ENCODE measurements at regions not wholly inside any gene's neighbourhood (a gene's known extent, or its start where the extent isn't known, plus 50 kb on each side); places are given as distances from the start of the nearest gene placed in this dataset.

DNA sequence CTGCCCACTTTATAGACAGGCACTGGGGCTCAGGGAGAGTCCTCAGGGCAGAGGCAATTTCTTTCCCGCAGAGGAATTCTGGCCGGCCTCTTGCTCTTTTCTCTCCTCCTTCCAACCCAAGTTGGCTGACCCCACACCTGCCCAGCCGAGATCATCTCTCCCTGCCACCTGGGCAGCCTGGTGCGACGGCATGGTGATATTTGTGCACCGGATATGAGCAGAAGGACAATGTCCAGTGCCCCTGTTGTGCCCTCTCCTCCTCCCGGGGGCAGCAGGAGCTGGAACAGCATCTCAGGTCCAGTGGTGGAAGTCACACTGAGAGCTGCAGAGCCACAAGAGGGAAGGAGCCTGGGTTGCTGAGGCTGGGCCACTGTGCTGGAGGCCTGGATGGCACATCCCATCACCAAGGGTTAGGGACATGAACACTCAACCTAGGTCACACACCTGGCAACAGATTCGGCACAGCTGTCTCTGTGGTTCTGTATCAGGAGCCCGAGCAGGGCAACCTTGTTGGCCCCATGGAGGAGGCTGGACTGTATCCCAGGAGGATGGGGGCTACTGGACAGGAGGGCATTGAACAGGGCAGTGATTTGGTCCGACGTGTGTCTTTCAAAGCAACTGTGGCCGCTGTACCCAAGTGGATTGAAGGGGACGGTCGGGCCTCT is 57.7 kb upstream of the DIO3 start:
- no peaks in the 10 kb centered on the region for H3K36me3 ChIP-seq (ENCODE audit: insufficient read depth, low read length)
- H3K9ac ChIP-seq (ENCODE audit: low read length) = no peak overlapping the region
- no peaks in the 10 kb centered on the region for H3K9me3 ChIP-seq (ENCODE audit: low read length)
- no peaks in the 10 kb centered on the region for H3K4me1 ChIP-seq (ENCODE audit: insufficient read depth, low read length)
- no peak overlapping the region for H3K4me3 ChIP-seq (ENCODE audit: low read depth in 1 of 2, low read length in 2 of 2)
- H3K27me3 ChIP-seq (ENCODE audit: control insufficient read depth in 1 of 2, insufficient read depth in 2 of 2, low read length in 2 of 2) = no peaks in the 10 kb centered on the region
- H3K27ac ChIP-seq (ENCODE audit: low read depth, low read length) = no peak overlapping the region

DNA sequence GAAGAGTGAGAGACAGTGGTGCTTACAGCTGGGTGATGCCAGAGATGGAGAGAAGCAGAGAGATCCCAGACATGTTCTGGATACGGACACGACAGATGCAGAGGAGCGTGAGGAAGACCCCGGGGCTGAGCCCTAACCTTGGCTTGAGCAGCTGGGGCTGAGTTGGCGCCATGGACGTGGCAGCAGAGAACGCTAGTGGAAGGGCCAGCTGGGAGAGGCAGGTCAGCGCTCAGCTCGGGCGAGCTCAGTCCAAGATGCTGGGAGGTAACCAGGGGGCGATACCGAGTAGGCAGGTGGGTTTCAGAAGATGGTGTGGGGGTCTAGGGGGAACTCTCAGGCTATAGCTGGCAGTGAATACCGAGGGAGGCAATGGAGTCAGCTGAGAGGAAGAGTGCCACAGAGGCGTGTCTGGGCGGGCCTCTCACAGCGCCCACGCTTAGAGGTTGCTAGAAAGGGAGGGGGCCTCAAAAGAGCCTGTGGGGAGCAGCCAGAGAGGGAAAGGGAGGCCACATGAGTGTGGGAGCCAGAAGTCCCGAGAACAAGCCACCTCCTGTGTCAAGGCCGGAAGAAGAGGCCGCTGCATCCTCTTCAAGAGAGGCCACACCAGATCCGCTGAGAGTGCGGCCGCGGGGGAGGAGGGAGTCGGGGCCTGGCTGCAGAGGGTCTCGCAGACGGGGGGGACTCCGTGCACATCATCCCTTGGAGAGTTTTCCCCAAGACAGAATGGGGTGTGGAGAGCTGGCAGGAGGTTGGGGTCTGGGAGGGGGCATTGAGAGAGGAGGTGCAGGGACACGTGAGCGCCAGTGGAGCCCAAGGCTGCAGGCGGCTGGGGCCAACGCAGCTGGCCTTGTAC is 57.0 kb upstream of the DIO3 start:
- H3K36me3 ChIP-seq (ENCODE audit: insufficient read depth, low read length) = no peaks in the 10 kb centered on the region
- H3K27ac ChIP-seq (ENCODE audit: low read depth, low read length) = no peak overlapping the region
- H3K4me3 ChIP-seq (ENCODE audit: low read depth in 1 of 2, low read length in 2 of 2) = no peak overlapping the region
- H3K27me3 ChIP-seq (ENCODE audit: control insufficient read depth in 1 of 2, insufficient read depth in 2 of 2, low read length in 2 of 2) = no peaks in the 10 kb centered on the region
- H3K9ac ChIP-seq (ENCODE audit: low read length) = no peak overlapping the region
- no peaks in the 10 kb centered on the region for H3K4me1 ChIP-seq (ENCODE audit: insufficient read depth, low read length)
- H3K9me3 ChIP-seq (ENCODE audit: low read length) = no peaks in the 10 kb centered on the region

- Histone ChIP-seq H3K9ac (ENCODE audit: low read length) (no peak overlapping the region), H3K4me1 (ENCODE audit: insufficient read depth, low read length) (no peaks in the 10 kb centered on the region), H3K27me3 (ENCODE audit: control insufficient read depth in 1 of 2, insufficient read depth in 2 of 2, low read length in 2 of 2) (no peaks in the 10 kb centered on the region), H3K4me3 (ENCODE audit: low read depth in 1 of 2, low read length in 2 of 2) (no peak overlapping the region), H3K36me3 (ENCODE audit: insufficient read depth, low read length) (no peaks in the 10 kb centered on the region), H3K9me3 (ENCODE audit: low read length) (no peaks in the 10 kb centered on the region), H3K27ac (ENCODE audit: low read depth, low read length) (no peak overlapping the region)
These were observed 55.9 kb upstream of the DIO3 start for GRCh38 chr14:101505236-101505970.

GRCh38 chr14:101506211-101506925 is 54.9 kb upstream of the DIO3 start:
- Histone ChIP-seq H3K9ac (ENCODE audit: low read length) (no peak overlapping the region), H3K4me1 (ENCODE audit: insufficient read depth, low read length) (no peaks in the 10 kb centered on the region), H3K36me3 (ENCODE audit: insufficient read depth, low read length) (no peaks in the 10 kb centered on the region), H3K9me3 (ENCODE audit: low read length) (no peaks in the 10 kb centered on the region), H3K4me3 (ENCODE audit: low read depth in 1 of 2, low read length in 2 of 2) (no peak overlapping the region), H3K27ac (ENCODE audit: low read depth, low read length) (no peak overlapping the region), H3K27me3 (ENCODE audit: control insufficient read depth in 1 of 2, insufficient read depth in 2 of 2, low read length in 2 of 2) (no peaks in the 10 kb centered on the region)

GRCh38 chr14:101506926-101507835 is 54.1 kb upstream of the DIO3 start:
- no peaks in the 10 kb centered on the region for H3K9me3 ChIP-seq (ENCODE audit: low read length)
- no peak overlapping the region for H3K4me3 ChIP-seq (ENCODE audit: low read depth in 1 of 2, low read length in 2 of 2)
- no peaks in the 10 kb centered on the region for H3K36me3 ChIP-seq (ENCODE audit: insufficient read depth, low read length)
- H3K27me3 ChIP-seq (ENCODE audit: control insufficient read depth in 1 of 2, insufficient read depth in 2 of 2, low read length in 2 of 2) = no peaks in the 10 kb centered on the region
- H3K27ac ChIP-seq (ENCODE audit: low read depth, low read length) = no peak overlapping the region
- H3K4me1 ChIP-seq (ENCODE audit: insufficient read depth, low read length) = no peaks in the 10 kb centered on the region
- no peak overlapping the region for H3K9ac ChIP-seq (ENCODE audit: low read length)

GRCh38 chr14:101507836-101508150 is 53.5 kb upstream of the DIO3 start:
- Histone ChIP-seq H3K9ac (ENCODE audit: low read length) (no peak overlapping the region), H3K27ac (ENCODE audit: low read depth, low read length) (no peak overlapping the region), H3K27me3 (ENCODE audit: control insufficient read depth in 1 of 2, insufficient read depth in 2 of 2, low read length in 2 of 2) (no peaks in the 10 kb centered on the region), H3K9me3 (ENCODE audit: low read length) (no peaks in the 10 kb centered on the region), H3K4me3 (ENCODE audit: low read depth in 1 of 2, low read length in 2 of 2) (no peak overlapping the region), H3K36me3 (ENCODE audit: insufficient read depth, low read length) (no peaks in the 10 kb centered on the region), H3K4me1 (ENCODE audit: insufficient read depth, low read length) (no peaks in the 10 kb centered on the region)

GRCh38 chr14:101508196-101508947 is 52.9 kb upstream of the DIO3 start:
- no peaks in the 10 kb centered on the region for H3K36me3 ChIP-seq (ENCODE audit: insufficient read depth, low read length)
- no peak overlapping the region for H3K4me3 ChIP-seq (ENCODE audit: low read depth in 1 of 2, low read length in 2 of 2)
- no peak overlapping the region for H3K27ac ChIP-seq (ENCODE audit: low read depth, low read length)
- H3K9ac ChIP-seq (ENCODE audit: low read length) = no peak overlapping the region
- no peaks in the 10 kb centered on the region for H3K27me3 ChIP-seq (ENCODE audit: control insufficient read depth in 1 of 2, insufficient read depth in 2 of 2, low read length in 2 of 2)
- H3K4me1 ChIP-seq (ENCODE audit: insufficient read depth, low read length) = no peaks in the 10 kb centered on the region
- no peaks in the 10 kb centered on the region for H3K9me3 ChIP-seq (ENCODE audit: low read length)

DNA sequence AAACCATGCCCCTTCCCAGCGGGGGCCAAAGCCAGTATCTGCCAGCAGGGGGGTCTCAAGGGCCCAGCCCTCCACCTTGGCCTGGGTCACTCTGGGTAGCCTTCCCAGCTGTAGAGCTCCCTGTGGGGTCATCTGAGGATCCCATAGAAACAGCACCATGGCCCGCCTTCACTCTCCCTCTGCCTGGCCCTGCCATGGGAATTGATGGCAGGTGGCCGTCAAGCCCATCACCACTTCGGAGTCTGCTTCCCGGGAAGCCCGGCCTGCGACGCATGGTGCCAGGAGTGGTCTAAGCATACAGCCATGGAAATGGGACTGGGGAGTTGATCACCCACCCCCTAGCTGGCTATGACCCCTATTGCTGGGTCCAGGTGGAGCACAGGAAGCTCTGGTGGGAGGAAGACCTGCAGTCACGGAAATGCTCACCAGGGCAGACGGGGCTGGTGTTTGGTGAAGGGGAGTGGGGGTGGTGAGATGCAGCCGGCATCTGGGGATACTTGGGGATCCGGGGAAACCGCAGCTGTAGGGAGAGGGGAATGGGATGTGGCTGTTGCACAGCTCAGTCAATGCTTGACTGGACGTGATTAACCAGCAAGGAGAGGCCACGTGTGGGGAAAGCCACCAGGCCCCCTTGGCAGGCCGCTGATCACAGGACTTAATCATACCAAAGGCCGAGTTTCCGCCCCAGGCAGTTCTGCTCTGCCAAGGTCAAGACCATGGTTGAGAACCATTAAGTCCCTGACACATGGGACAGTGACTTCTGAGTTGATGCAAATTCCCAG is 52.2 kb upstream of the DIO3 start:
- no peaks in the 10 kb centered on the region for H3K27me3 ChIP-seq (ENCODE audit: control insufficient read depth in 1 of 2, insufficient read depth in 2 of 2, low read length in 2 of 2)
- H3K36me3 ChIP-seq (ENCODE audit: insufficient read depth, low read length) = no peaks in the 10 kb centered on the region
- no peaks in the 10 kb centered on the region for H3K9me3 ChIP-seq (ENCODE audit: low read length)
- no peak overlapping the region for H3K27ac ChIP-seq (ENCODE audit: low read depth, low read length)
- H3K4me1 ChIP-seq (ENCODE audit: insufficient read depth, low read length) = no peaks in the 10 kb centered on the region
- no peak overlapping the region for H3K9ac ChIP-seq (ENCODE audit: low read length)
- no peak overlapping the region for H3K4me3 ChIP-seq (ENCODE audit: low read depth in 1 of 2, low read length in 2 of 2)

- H3K9me3 ChIP-seq (ENCODE audit: low read length) = no peaks in the 10 kb centered on the region
- no peak overlapping the region for H3K4me3 ChIP-seq (ENCODE audit: low read depth in 1 of 2, low read length in 2 of 2)
- no peaks in the 10 kb centered on the region for H3K27me3 ChIP-seq (ENCODE audit: control insufficient read depth in 1 of 2, insufficient read depth in 2 of 2, low read length in 2 of 2)
- no peak overlapping the region for H3K27ac ChIP-seq (ENCODE audit: low read depth, low read length)
- H3K9ac ChIP-seq (ENCODE audit: low read length) = no peak overlapping the region
- no peaks in the 10 kb centered on the region for H3K36me3 ChIP-seq (ENCODE audit: insufficient read depth, low read length)
- no peaks in the 10 kb centered on the region for H3K4me1 ChIP-seq (ENCODE audit: insufficient read depth, low read length)
These were observed 51.4 kb upstream of the DIO3 start for GRCh38 chr14:101509730-101510371.
